H1 (cell line): ENCODE measurements at regions not wholly inside any gene's neighbourhood (a gene's known extent, or its start where the extent isn't known, plus 50 kb on each side); places are given as distances from the start of the nearest gene placed in this dataset.

Experiments used
- CTCF ChIA-PET: fragments of 300-600 bp; sonication (Branson Sonifier 250); formaldehyde crosslinking; loops from one replicate; lab custom pipeline; 2021; ENCODE audit not compliant: partially characterized antibody; lab: Charles Lee
- POLR2A ChIA-PET: fragments of 300-600 bp; sonication (Branson Sonifier 250); formaldehyde crosslinking; loops from one replicate; lab custom pipeline; 2021; ENCODE audit warnings: inconsistent platforms; ENCODE audit not compliant: partially characterized antibody; lab: Charles Lee
- DNase-seq, 2 experiments: peaks; one replicate each; pipeline versions ENCODE4 v3.0.0 to v3.0.0-alpha.2; 2010 to 2022; ENCODE audit warnings: low spot score in 2 of 2, low read depth in 1 of 2, mixed read lengths in 1 of 2
- FAIRE-seq: peaks from 2 replicates; lab custom pipeline; 2011; peaks lifted over from hg19 to GRCh38; lab: Jason Lieb, UNC
- H2AFZ ChIP-seq: 2 replicates; pipeline ENCODE4 v1.8.1; 2012; ENCODE audit warnings: low read length, inconsistent platforms
- H2AK5ac ChIP-seq: 2 replicates; pipeline ENCODE4 v1.6.1; 2013; ENCODE audit warnings: low read depth, low read length
- H2BK120ac ChIP-seq: replicated peaks from 2 replicates; pipeline ENCODE3; 2013; ENCODE audit warnings: low read depth, low read length, inconsistent platforms
- H2BK12ac ChIP-seq: 2 replicates; pipeline ENCODE4 v1.6.1; 2013; ENCODE audit warnings: low read depth, low read length
- H2BK15ac ChIP-seq: 2 replicates; pipeline ENCODE4 v1.6.1; 2013; ENCODE audit warnings: low read length
- H2BK20ac ChIP-seq: 2 replicates; pipeline ENCODE4 v1.6.1; 2013; ENCODE audit warnings: low read length
- H2BK5ac ChIP-seq: 2 replicates; pipeline ENCODE4 v1.6.1; 2013; ENCODE audit warnings: low read depth, low read length
- H3K14ac ChIP-seq: 2 replicates; pipeline ENCODE4 v1.6.1; 2013; ENCODE audit warnings: inconsistent platforms; ENCODE audit not compliant: insufficient read length
- H3K18ac ChIP-seq: 2 replicates; pipeline ENCODE4 v1.6.1; 2013; ENCODE audit warnings: low read length; ENCODE audit errors: extremely low read depth
- H3K23ac ChIP-seq: 2 replicates; pipeline ENCODE4 v1.6.1; 2013; ENCODE audit warnings: inconsistent platforms; ENCODE audit not compliant: insufficient read length
- H3K23me2 ChIP-seq: 2 replicates; pipeline ENCODE4 v1.6.1; 2013; ENCODE audit warnings: low read depth, low read length
- H3K27ac ChIP-seq: 2 replicates; pipeline ENCODE4 v1.6.1; 2011; ENCODE audit warnings: low read depth, low read length, inconsistent platforms
- H3K27me3 ChIP-seq, 4 experiments: replicated peaks in 1 of 4; 1 replicate in 1 of 4; 2 replicates in 3 of 4; pipeline versions ENCODE4 v1.6.1 to v1.8.1; 2011 to 2013; ENCODE audit warnings: low read length in 3 of 4, mild to moderate bottlenecking in 3 of 4, inconsistent platforms in 2 of 4, mixed read lengths in 2 of 4, moderate library complexity in 1 of 4; ENCODE audit not compliant: control insufficient read depth in 3 of 4, insufficient read depth in 3 of 4; ENCODE audit errors: extremely low read depth in 1 of 4
- H3K36me3 ChIP-seq, 4 experiments: 2 replicates each; pipeline versions ENCODE4 v1.6.1 to v1.8.1; 2011 to 2013; ENCODE audit warnings: mild to moderate bottlenecking in 4 of 4, low read length in 3 of 4, moderate library complexity in 2 of 4, control low read depth in 1 of 4, inconsistent platforms in 1 of 4; ENCODE audit not compliant: insufficient read depth in 4 of 4, control insufficient read depth in 2 of 4
- H3K4ac ChIP-seq: replicated peaks from 2 replicates; pipeline ENCODE3; 2013; ENCODE audit warnings: low read length, low read depth, mixed read lengths, inconsistent platforms; ENCODE audit not compliant: insufficient read length
- H3K4me1 ChIP-seq, 4 experiments: replicated peaks in 1 of 4; 1 replicate in 1 of 4; 2 replicates in 3 of 4; pipeline versions ENCODE4 v1.6.1 to v1.8.1; 2011 to 2013; ENCODE audit warnings: low read length in 3 of 4, inconsistent platforms in 2 of 4, mixed read lengths in 1 of 4; ENCODE audit not compliant: insufficient read depth in 4 of 4, control insufficient read depth in 3 of 4
- H3K4me2 ChIP-seq, 2 experiments: 2 replicates each; pipeline versions ENCODE4 v1.6.1 to v1.8.1; 2011 to 2013; ENCODE audit warnings: low read depth in 2 of 2, low read length in 2 of 2, control low read depth in 1 of 2, inconsistent platforms in 1 of 2, mild to moderate bottlenecking in 1 of 2; ENCODE audit not compliant: insufficient read depth in 1 of 2
- H3K4me3 ChIP-seq, 4 experiments: fragments of 200-600, 300-600 bp in 1 of 4; sonication (generic), shearing (Covaris generic), sonication (Bioruptor Twin) in 1 of 4; 2 replicates each; pipeline versions ENCODE4 v1.5.1 to v1.8.1; 2011 to 2016; ENCODE audit warnings: low read length in 4 of 4, low read depth in 3 of 4, control low read depth in 2 of 4, inconsistent platforms in 2 of 4, mild to moderate bottlenecking in 2 of 4, mixed read lengths in 1 of 4, moderate library complexity in 1 of 4; ENCODE audit not compliant: insufficient read depth in 2 of 4; ENCODE audit errors: extremely low read depth in 1 of 4
- H3K56ac ChIP-seq: replicated peaks from 2 replicates; pipeline ENCODE3; 2013; ENCODE audit warnings: low read depth, mild to moderate bottlenecking, mixed read lengths, low read length, inconsistent platforms; ENCODE audit not compliant: insufficient read length
- H3K79me1 ChIP-seq: 2 replicates; pipeline ENCODE4 v1.6.1; 2013; ENCODE audit warnings: low read depth, low read length, control low read depth
- H3K79me2 ChIP-seq, 2 experiments: 2 replicates each; pipeline versions ENCODE4 v1.6.1 to v1.8.1; 2012 to 2013; ENCODE audit warnings: low read length in 2 of 2, mild to moderate bottlenecking in 2 of 2, inconsistent platforms in 1 of 2; ENCODE audit not compliant: insufficient read depth in 2 of 2, control insufficient read depth in 1 of 2
- H3K9ac ChIP-seq, 4 experiments: replicated peaks in 1 of 4; 1 replicate in 1 of 4; 2 replicates in 3 of 4; pipeline versions ENCODE4 v1.6.1 to v1.8.1; 2011 to 2013; ENCODE audit warnings: low read depth in 3 of 4, low read length in 3 of 4, control low read depth in 2 of 4, mild to moderate bottlenecking in 2 of 4, moderate library complexity in 2 of 4, inconsistent platforms in 1 of 4; ENCODE audit errors: extremely low read depth in 1 of 4
- H3K9me3 ChIP-seq, 2 experiments: 2 replicates each; pipeline versions ENCODE4 v1.6.1 to v1.8.1; 2012 to 2013; ENCODE audit warnings: mild to moderate bottlenecking in 2 of 2, moderate library complexity in 2 of 2, control low read depth in 1 of 2, inconsistent platforms in 1 of 2, low read depth in 1 of 2, low read length in 1 of 2, mixed read lengths in 1 of 2; ENCODE audit not compliant: insufficient read depth in 2 of 2
- H4K20me1 ChIP-seq, 2 experiments: replicated peaks in 1 of 2; 2 replicates each; pipeline versions ENCODE3 to v1.8.1; 2011 to 2013; ENCODE audit warnings: inconsistent platforms in 2 of 2, low read length in 2 of 2, mild to moderate bottlenecking in 1 of 2; ENCODE audit not compliant: insufficient read depth in 2 of 2, control insufficient read depth in 1 of 2
- H4K5ac ChIP-seq: 2 replicates; pipeline ENCODE4 v1.6.1; 2013; ENCODE audit warnings: low read length, low read depth, mixed read lengths, inconsistent platforms; ENCODE audit not compliant: insufficient read length
- H4K8ac ChIP-seq: 2 replicates; pipeline ENCODE4 v1.8.0; 2013; ENCODE audit warnings: mild to moderate bottlenecking, moderate library complexity, low read length, inconsistent platforms; ENCODE audit not compliant: insufficient read depth; ENCODE audit errors: extremely low read depth
- H4K91ac ChIP-seq: replicated peaks from 2 replicates; pipeline ENCODE3; 2013; ENCODE audit warnings: low read length, mixed read lengths, inconsistent platforms; ENCODE audit not compliant: insufficient read length
- CHD2 ChIP-seq: IDR thresholded peaks from 2 replicates; pipeline ENCODE4 v1.6.1; 2012; ENCODE audit warnings: low read length, improper control_type of control experiment
- GABPA ChIP-seq: IDR thresholded peaks from 2 replicates; pipeline ENCODE4 v1.6.1; 2011; ENCODE audit warnings: mild to moderate bottlenecking, low read length, moderate library complexity, borderline replicate concordance; ENCODE audit not compliant: insufficient read depth
- KDM4A ChIP-seq: IDR thresholded peaks from one replicate; pipeline ENCODE4 v1.7.1; 2012; ENCODE audit warnings: low read depth, mild to moderate bottlenecking, moderate library complexity, low read length, inconsistent platforms; ENCODE audit not compliant: severe bottlenecking
- RBBP5 ChIP-seq: IDR thresholded peaks from 2 replicates; pipeline ENCODE4 v1.7.1; 2012; ENCODE audit warnings: low read depth, mild to moderate bottlenecking, inconsistent platforms, low read length, moderate library complexity, borderline replicate concordance
- RNF2 ChIP-seq: fragments of 200-900, 300-1000 bp; sonication (generic); IDR thresholded peaks from 2 replicates; pipeline ENCODE4 v1.7.1; 2016; ENCODE audit warnings: borderline replicate concordance, low read depth, mild to moderate bottlenecking, antibody characterized with exemption, low read length; ENCODE audit not compliant: poor library complexity, severe bottlenecking; ENCODE audit errors: missing control alignments
- SIRT6 ChIP-seq: IDR thresholded peaks from one replicate; pipeline ENCODE4 v1.7.1; 2012; ENCODE audit warnings: low read length, inconsistent platforms
- TBP ChIP-seq: IDR thresholded peaks from 2 replicates; pipeline ENCODE4 v1.6.1; 2011; ENCODE audit warnings: low read depth, low read length, improper control_type of control experiment
- TCF12 ChIP-seq: IDR thresholded peaks from 2 replicates; pipeline ENCODE4 v1.6.1; 2011; ENCODE audit warnings: low read depth, mild to moderate bottlenecking, low read length
- WGBS, 2 experiments: shearing (Covaris generic) in 1 of 2; methylation state at CpG; one replicate each; pipeline versions ENCODE4 v1.1.6 to v1.1.7; 2013 to 2015; ENCODE audit warnings: low lambda C conversion rate in 2 of 2, mixed read lengths in 2 of 2, inconsistent platforms in 1 of 2, low coverage in 1 of 2, missing lambda C conversion rate in 1 of 2; ENCODE audit not compliant: insufficient replicate concordance in 2 of 2, insufficient coverage in 1 of 2, insufficient read length in 1 of 2; ENCODE audit errors: extremely low coverage in 1 of 2, missing lambda C conversion rate in 1 of 2; 5-methylcytosine and 5-hydroxymethylcytosine counted together
- TF ChIP-seq, protein P1 (sequence below): IDR thresholded peaks from 2 replicates; pipeline ENCODE4 v1.6.1; 2012; ENCODE audit warnings: inconsistent platforms
- TF ChIP-seq, protein P2 (sequence below): IDR thresholded peaks from 2 replicates; pipeline ENCODE4 v1.6.1; 2011; ENCODE audit warnings: low read length, improper control_type of control experiment
- TF ChIP-seq, protein P3 (sequence below): IDR thresholded peaks from 2 replicates; pipeline ENCODE4 v1.6.1; 2012; ENCODE audit warnings: low read length, inconsistent platforms

DNA sequence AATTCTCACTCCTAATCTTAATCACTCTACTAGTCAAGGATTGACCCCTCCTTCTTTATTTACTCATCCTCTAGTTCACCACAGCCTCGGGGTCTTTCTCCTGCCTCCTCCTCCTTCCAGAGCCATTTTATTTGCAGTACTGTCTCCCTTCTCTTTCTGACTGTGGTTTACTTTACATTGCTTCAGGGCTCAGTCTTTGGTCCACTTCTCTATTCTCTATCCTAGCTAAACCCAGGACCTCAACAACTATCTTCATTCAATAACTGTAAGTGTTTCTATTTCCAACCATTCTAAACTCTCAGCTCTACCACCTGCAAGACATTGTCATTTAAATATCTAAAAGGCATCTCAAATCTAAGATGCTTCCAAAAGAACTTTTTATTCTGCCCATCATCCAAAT lies 493.8 kb downstream of the TTLL7 start:
- no peak overlapping the region for H3K56ac ChIP-seq
- H2AFZ ChIP-seq = no peak overlapping the region
- H4K20me1 ChIP-seq = no peaks in the 10 kb centered on the region
- FAIRE-seq (no peak), DNase-seq (no peak)
- no peaks in the 10 kb centered on the region for H3K4me1 ChIP-seq
- no peaks in the 10 kb centered on the region for H3K36me3 ChIP-seq
- no peak overlapping the region for H2BK120ac ChIP-seq
- CTCF ChIA-PET = interaction anchor here (0.8 kb wide), 1 partner anchor 8 kb away, joined by 3 read pairs; no protein-coding TSS in a partner anchor
- H2BK5ac ChIP-seq = no peak overlapping the region
- WGBS, 2 experiments = 94% methylated on average over 1 of the region's 1 CpG; no CpG with 5 or more reads in 1 of the 2 experiments
- H3K18ac ChIP-seq = no peak overlapping the region
- no peak overlapping the region for H3K4ac ChIP-seq
- no peak overlapping the region for H4K91ac ChIP-seq
- H3K4me3 ChIP-seq = no peak overlapping the region
- H2BK20ac ChIP-seq = no peak overlapping the region
- H3K9me3 ChIP-seq = no peaks in the 10 kb centered on the region
- no peaks in the 10 kb centered on the region for H3K79me2 ChIP-seq
- no peak overlapping the region for H3K4me2 ChIP-seq
- no peak overlapping the region for H4K8ac ChIP-seq
- H3K9ac ChIP-seq = no peak overlapping the region
- no peaks in the 10 kb centered on the region for H3K23me2 ChIP-seq
- H2BK12ac ChIP-seq = no peak overlapping the region
- no peak overlapping the region for H4K5ac ChIP-seq
- no peak overlapping the region for H3K14ac ChIP-seq
- H3K23ac ChIP-seq = no peak overlapping the region
- no peak overlapping the region for H2BK15ac ChIP-seq
- POLR2A ChIA-PET = no interaction called here
- no peak overlapping the region for H3K27ac ChIP-seq
- no peaks in the 10 kb centered on the region for H3K27me3 ChIP-seq
- no peak overlapping the region for H2AK5ac ChIP-seq
- no peaks in the 10 kb centered on the region for H3K79me1 ChIP-seq
- TF ChIP-seq TCF12 (no peak), TBP (no peak), GABPA (no peak), KDM4A (no peak), RNF2 (no peak), CHD2 (no peak), RBBP5 (no peak), SIRT6 (no peak)
- TF ChIP-seq, protein P1, sequence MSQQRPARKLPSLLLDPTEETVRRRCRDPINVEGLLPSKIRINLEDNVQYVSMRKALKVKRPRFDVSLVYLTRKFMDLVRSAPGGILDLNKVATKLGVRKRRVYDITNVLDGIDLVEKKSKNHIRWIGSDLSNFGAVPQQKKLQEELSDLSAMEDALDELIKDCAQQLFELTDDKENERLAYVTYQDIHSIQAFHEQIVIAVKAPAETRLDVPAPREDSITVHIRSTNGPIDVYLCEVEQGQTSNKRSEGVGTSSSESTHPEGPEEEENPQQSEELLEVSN = no peak
- TF ChIP-seq, protein P2, sequence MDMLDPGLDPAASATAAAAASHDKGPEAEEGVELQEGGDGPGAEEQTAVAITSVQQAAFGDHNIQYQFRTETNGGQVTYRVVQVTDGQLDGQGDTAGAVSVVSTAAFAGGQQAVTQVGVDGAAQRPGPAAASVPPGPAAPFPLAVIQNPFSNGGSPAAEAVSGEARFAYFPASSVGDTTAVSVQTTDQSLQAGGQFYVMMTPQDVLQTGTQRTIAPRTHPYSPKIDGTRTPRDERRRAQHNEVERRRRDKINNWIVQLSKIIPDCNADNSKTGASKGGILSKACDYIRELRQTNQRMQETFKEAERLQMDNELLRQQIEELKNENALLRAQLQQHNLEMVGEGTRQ = no peak
- TF ChIP-seq, protein P3, sequence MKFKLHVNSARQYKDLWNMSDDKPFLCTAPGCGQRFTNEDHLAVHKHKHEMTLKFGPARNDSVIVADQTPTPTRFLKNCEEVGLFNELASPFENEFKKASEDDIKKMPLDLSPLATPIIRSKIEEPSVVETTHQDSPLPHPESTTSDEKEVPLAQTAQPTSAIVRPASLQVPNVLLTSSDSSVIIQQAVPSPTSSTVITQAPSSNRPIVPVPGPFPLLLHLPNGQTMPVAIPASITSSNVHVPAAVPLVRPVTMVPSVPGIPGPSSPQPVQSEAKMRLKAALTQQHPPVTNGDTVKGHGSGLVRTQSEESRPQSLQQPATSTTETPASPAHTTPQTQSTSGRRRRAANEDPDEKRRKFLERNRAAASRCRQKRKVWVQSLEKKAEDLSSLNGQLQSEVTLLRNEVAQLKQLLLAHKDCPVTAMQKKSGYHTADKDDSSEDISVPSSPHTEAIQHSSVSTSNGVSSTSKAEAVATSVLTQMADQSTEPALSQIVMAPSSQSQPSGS = no peak
